ENCODE measurements at regions not wholly inside any gene's neighbourhood (a gene's known extent, or its start where the extent isn't known, plus 50 kb on each side); places are given as distances from the start of the nearest gene placed in this dataset.
A peak's percentile ranks its signal among the peaks of the same experiment; 100 is the strongest.

DNA sequence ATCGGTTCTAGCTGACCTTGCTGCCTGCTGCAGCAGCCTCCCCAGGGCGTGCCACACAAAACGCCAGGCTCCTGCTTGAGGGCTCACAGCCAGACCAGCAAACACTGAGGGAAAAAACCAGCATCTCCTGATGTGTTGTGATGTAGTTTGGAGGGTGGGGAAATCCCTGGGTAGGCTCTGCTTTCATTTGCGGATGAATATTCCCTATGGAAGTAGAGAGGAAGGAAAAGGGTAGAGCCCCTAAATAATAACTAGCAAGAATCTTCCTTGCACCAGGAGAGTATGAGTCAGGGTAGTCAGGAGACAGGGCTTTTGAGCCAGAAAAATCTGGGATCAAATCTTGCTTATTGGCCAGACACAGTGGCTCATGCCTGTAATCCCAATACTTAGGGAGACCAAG is 545.3 kb downstream of the RFC3 start:
- H3K4me3 ChIP-seq (replicated peaks in 1 of 2; ENCODE audit: low read depth in 2 of 2, low read length in 2 of 2) = no peak overlapping the region
- DNase-seq (ENCODE audit: low read depth in 2 of 2) = no peak
- TF ChIP-seq, protein P1, sequence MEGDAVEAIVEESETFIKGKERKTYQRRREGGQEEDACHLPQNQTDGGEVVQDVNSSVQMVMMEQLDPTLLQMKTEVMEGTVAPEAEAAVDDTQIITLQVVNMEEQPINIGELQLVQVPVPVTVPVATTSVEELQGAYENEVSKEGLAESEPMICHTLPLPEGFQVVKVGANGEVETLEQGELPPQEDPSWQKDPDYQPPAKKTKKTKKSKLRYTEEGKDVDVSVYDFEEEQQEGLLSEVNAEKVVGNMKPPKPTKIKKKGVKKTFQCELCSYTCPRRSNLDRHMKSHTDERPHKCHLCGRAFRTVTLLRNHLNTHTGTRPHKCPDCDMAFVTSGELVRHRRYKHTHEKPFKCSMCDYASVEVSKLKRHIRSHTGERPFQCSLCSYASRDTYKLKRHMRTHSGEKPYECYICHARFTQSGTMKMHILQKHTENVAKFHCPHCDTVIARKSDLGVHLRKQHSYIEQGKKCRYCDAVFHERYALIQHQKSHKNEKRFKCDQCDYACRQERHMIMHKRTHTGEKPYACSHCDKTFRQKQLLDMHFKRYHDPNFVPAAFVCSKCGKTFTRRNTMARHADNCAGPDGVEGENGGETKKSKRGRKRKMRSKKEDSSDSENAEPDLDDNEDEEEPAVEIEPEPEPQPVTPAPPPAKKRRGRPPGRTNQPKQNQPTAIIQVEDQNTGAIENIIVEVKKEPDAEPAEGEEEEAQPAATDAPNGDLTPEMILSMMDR (IDR thresholded peaks at IDR 0.05; ENCODE audit: low read depth, low read length) = no peak

DNA sequence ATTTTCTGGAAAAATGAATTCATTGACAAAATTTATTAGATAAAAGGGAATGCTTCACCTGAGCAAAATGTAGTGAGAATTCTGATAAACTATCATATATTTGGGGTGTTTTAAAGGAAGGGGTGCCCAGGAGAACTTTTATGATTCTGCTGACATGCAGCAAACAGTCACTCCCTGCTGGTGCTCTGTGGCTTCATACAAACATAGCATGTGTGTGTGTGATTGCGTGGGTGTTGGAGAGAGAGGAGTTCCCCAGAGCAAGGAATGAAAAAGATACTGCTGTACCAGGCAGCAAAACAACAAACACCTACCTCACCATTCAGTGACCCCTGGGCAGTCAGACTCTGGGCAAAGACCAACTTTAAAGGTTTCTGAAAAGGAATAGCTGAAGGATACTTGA is 546.7 kb downstream of the RFC3 start:
- TF ChIP-seq, protein P1 (IDR thresholded peaks at IDR 0.05; ENCODE audit: low read depth, low read length) = no peak
- peak in 1 of 2 donors; percentile 26 for DNase-seq (ENCODE audit: low read depth in 2 of 2)

DNA sequence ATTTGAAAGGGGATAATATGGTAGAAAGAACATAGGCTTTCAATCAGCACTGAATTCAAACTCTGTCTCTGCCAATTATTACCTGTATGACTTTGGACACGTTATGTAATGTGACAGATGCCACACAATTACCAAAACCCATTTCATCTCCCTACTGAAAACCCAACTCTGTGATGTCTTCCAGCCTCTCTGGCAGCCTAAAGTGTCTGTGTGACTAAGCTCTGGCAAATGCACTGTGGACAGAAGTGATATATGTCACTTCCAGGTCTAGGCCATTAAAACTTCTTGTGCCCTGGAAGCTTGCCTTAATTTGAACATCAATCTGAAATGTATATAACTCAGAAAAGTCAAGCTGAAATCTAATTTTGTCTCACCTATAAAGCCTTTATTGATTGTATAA is 552.0 kb downstream of the RFC3 start:
- H3K4me3 ChIP-seq (replicated peaks in 1 of 2; ENCODE audit: low read depth in 2 of 2, low read length in 2 of 2) = no peak overlapping the region
- DNase-seq (ENCODE audit: low read depth in 2 of 2) = no peak
- TF ChIP-seq, protein P1 (IDR thresholded peaks at IDR 0.05; ENCODE audit: low read depth, low read length) = no peak

More for the DNA sequence above, 546.7 kb downstream of the RFC3 start:
- no peak overlapping the region for H3K4me3 ChIP-seq (replicated peaks in 1 of 2; ENCODE audit: low read depth in 2 of 2, low read length in 2 of 2)

DNA sequence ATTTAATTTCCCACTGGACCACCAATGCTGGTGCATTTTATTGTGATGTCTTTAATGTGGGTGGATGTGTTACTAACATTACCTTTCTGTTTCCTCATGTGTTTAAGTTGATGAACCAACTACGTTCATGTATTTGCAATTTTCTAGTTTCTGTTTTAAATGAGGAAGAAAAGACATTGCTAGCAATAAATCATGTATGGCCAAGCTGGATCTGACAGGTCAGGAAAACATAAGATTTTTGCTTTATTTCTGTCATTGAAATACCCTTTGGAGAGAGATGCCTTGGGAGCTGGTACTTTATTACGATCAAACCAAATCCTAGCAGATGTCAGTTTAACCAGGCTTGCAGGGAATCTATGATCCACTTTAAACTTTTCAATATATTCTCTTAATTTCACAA is 553.2 kb downstream of the RFC3 start:
- no peak for DNase-seq (ENCODE audit: low read depth in 2 of 2)
- TF ChIP-seq, protein P1 (IDR thresholded peaks at IDR 0.05; ENCODE audit: low read depth, low read length) = no peak
- no peak overlapping the region for H3K4me3 ChIP-seq (replicated peaks in 1 of 2; ENCODE audit: low read depth in 2 of 2, low read length in 2 of 2)

DNA sequence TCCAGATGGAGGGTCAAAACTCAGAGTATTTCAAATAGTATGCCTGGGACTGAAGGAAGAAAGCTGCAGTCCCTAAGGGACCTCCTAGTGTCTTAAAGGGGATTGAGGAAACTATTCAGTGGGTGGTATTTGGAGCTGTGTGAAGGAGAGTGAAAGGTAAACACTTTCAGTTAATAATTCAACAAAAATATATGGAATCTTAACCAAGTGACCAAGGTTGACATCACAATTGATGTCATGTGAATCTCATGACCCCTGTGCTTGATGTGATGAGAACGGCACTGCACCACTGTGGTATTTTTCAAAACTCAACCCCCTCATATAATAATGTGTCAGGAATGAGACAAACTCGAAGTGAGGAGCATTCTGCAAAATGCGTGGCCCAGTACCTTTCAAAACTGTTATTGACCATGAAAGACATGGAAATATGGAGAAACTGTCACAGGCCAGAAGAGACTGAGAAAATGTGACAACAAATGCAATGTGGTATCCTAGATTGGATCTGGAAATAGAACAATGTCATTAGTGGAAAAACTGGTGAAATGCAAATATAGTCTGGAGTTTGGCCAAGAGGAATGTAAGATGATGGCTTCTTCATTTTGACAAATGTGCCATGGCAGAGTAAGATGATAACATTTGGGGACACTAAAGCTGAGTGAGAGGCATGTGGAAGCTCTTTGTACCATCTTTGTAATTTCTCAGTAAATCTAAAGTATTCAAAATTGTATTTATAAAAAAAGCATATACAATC is 553.9 kb downstream of the RFC3 start:
- DNase-seq (ENCODE audit: low read depth in 2 of 2) = no peak
- TF ChIP-seq, protein P1 (IDR thresholded peaks at IDR 0.05; ENCODE audit: low read depth, low read length) = no peak
- no peak overlapping the region for H3K4me3 ChIP-seq (replicated peaks in 1 of 2; ENCODE audit: low read depth in 2 of 2, low read length in 2 of 2)

DNA sequence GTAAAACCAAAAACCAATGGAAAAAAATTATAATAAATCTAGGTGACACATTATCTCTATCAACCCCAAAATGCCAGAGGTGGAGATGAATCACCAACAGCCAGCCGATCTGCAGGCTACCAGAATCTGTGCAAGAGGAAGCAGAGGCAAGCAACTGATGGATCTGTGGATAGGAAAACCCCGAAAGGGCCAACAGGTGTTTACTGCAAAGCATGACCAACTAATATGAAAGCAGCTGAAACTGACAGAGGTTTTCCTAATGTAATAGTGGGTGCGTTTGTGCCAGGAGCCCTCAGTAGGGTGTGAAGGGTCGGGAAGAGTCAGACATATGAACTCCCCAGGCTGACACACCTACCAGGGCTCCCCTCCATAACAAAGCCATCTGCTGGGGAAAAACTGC is 554.6 kb downstream of the RFC3 start:
- TF ChIP-seq, protein P1 (IDR thresholded peaks at IDR 0.05; ENCODE audit: low read depth, low read length) = no peak
- no peak for DNase-seq (ENCODE audit: low read depth in 2 of 2)
- H3K4me3 ChIP-seq (replicated peaks in 1 of 2; ENCODE audit: low read depth in 2 of 2, low read length in 2 of 2) = no peak overlapping the region

DNA sequence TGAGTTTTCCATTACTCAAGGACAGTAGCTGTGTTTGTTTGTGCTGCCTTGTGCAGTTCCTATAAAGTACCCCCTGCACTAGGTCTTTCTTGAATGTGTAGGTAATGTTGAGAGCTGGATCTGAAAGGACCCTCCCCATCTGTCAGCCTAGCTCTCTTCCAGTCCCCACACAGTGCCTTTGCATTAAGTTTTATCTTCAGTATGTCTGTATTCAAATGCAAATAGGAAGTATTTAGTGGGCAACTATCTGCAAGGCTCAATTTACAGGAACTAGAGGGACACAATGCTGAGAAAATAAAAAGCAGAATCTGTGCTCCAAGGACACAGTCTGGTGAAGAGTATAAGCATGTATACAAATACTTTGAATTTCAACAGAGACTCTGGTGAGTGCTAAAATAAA is 558.5 kb downstream of the RFC3 start:
- TF ChIP-seq, protein P1 (IDR thresholded peaks at IDR 0.05; ENCODE audit: low read depth, low read length) = no peak
- H3K4me3 ChIP-seq (replicated peaks in 1 of 2; ENCODE audit: low read depth in 2 of 2, low read length in 2 of 2) = no peak overlapping the region
- DNase-seq (ENCODE audit: low read depth in 2 of 2) = no peak

Measured in cardiac fibroblast (primary cell).